Astrocyte (in vitro differentiated cells and primary cell): ENCODE measurements at regions not wholly inside any gene's neighbourhood (a gene's known extent, or its start where the extent isn't known, plus 50 kb on each side); places are given as distances from the start of the nearest gene placed in this dataset.

Source experiments
- DNase-seq: peaks from one replicate; pipeline ENCODE4 v3.0.0-alpha.2; 2010; ENCODE audit warnings: low read depth
- FAIRE-seq: peaks from 2 replicates; lab custom pipeline; 2011; peaks lifted over from hg19 to GRCh38; lab: Jason Lieb, UNC
- H2AFZ ChIP-seq: 2 replicates; pipeline ENCODE4 v1.6.0; 2012; ENCODE audit warnings: low read depth, low read length, inconsistent platforms
- H3K27ac ChIP-seq: 2 replicates; pipeline ENCODE4 v1.5.1; 2011; ENCODE audit warnings: low read depth, low read length, inconsistent platforms
- H3K27me3 ChIP-seq: 2 replicates; pipeline ENCODE4 v1.6.0; 2011; ENCODE audit warnings: low read length, inconsistent platforms; ENCODE audit not compliant: insufficient read depth
- H3K36me3 ChIP-seq: 2 replicates; pipeline ENCODE4 v1.5.1; 2011; ENCODE audit warnings: low read length, inconsistent platforms; ENCODE audit not compliant: insufficient read depth
- H3K4me1 ChIP-seq: 2 replicates; pipeline ENCODE4 v1.5.1; 2011; ENCODE audit warnings: low read length, inconsistent platforms; ENCODE audit not compliant: insufficient read depth
- H3K4me2 ChIP-seq: 2 replicates; pipeline ENCODE4 v1.6.0; 2012; ENCODE audit warnings: low read length, inconsistent platforms
- H3K4me3 ChIP-seq: 2 replicates; pipeline ENCODE4 v1.5.1; 2011; ENCODE audit warnings: low read depth, mild to moderate bottlenecking, low read length, inconsistent platforms; ENCODE audit not compliant: insufficient read depth
- H3K79me2 ChIP-seq: 2 replicates; pipeline ENCODE4 v1.6.0; 2012; ENCODE audit warnings: mild to moderate bottlenecking, low read length, inconsistent platforms; ENCODE audit not compliant: insufficient read depth
- H3K9ac ChIP-seq: 2 replicates; pipeline ENCODE4 v1.6.0; 2012; ENCODE audit warnings: mild to moderate bottlenecking, low read length, inconsistent platforms
- H3K9me3 ChIP-seq: 2 replicates; pipeline ENCODE4 v1.5.1; 2012; ENCODE audit warnings: low read depth, mild to moderate bottlenecking, low read length, inconsistent platforms; ENCODE audit not compliant: insufficient read depth
- H4K20me1 ChIP-seq: 2 replicates; pipeline ENCODE4 v1.6.0; 2012; ENCODE audit warnings: low read length, inconsistent platforms; ENCODE audit not compliant: insufficient read depth
- H3K27ac Mint-ChIP-seq: one replicate; pipeline ENCODE4 v1.8.0; 2021; ENCODE audit warnings: mild to moderate bottlenecking, mixed read lengths; ENCODE audit not compliant: unreplicated experiment
- H3K27me3 Mint-ChIP-seq: one replicate; pipeline ENCODE4 v1.8.0; 2021; ENCODE audit warnings: low read depth, mixed read lengths; ENCODE audit not compliant: unreplicated experiment
- H3K36me3 Mint-ChIP-seq: one replicate; pipeline ENCODE4 v1.8.0; 2021; ENCODE audit warnings: low read depth, mixed read lengths; ENCODE audit not compliant: unreplicated experiment
- H3K4me1 Mint-ChIP-seq: one replicate; pipeline ENCODE4 v1.8.0; 2021; ENCODE audit warnings: low read depth, mixed read lengths; ENCODE audit not compliant: unreplicated experiment
- H3K4me3 Mint-ChIP-seq: one replicate; pipeline ENCODE4 v1.8.0; 2021; ENCODE audit warnings: mild to moderate bottlenecking, moderate library complexity, mixed read lengths; ENCODE audit not compliant: unreplicated experiment
- H3K9me3 Mint-ChIP-seq: one replicate; pipeline ENCODE4 v1.8.0; 2021; ENCODE audit warnings: mild to moderate bottlenecking, mixed read lengths; ENCODE audit not compliant: unreplicated experiment
- CTCF ChIP-seq: IDR thresholded peaks from 2 replicates; pipeline ENCODE4 v1.5.1; 2011; ENCODE audit warnings: low read depth, mild to moderate bottlenecking, inconsistent platforms, low read length, moderate library complexity; ENCODE audit not compliant: insufficient read depth
- EZH2 ChIP-seq: IDR thresholded peaks from 2 replicates; pipeline ENCODE4 v1.6.1; 2012; ENCODE audit warnings: mild to moderate bottlenecking, low read length, inconsistent platforms; ENCODE audit not compliant: insufficient read depth

DNA sequence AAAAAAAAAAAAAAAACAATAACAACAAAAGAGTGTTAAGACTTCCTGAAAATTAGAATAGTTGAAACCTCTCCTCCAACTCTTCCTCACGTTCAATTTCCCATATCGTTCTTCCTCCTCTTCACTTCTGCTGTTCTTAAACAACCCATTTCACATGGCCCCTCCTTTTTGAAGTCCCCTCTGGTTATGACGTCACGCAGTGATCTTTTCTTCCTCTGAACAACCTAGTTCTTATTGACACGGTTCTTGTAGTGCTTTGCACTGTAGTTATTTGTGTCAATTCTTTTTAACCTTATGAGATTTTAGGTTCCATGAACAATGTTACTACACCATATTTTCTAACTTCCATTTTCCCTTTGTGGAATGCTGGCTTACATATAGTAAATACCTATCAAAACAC is 69.5 kb upstream of the RGPD4 start:
- Histone ChIP-seq H3K9ac (no peak overlapping the region), H3K4me1 (no peaks in the 10 kb centered on the region), H3K4me3 (no peak overlapping the region), H3K36me3 (no peaks in the 10 kb centered on the region), H3K9me3 (no peaks in the 10 kb centered on the region), H3K27me3 (no peaks in the 10 kb centered on the region), H3K4me2 (no peak overlapping the region), H3K79me2 (no peaks in the 10 kb centered on the region), H4K20me1 (no peaks in the 10 kb centered on the region), H3K27ac (no peak overlapping the region), H2AFZ (no peak overlapping the region)
- FAIRE-seq = no peak
- no peaks in the 10 kb centered on the region for H3K36me3 Mint-ChIP-seq
- H3K27ac Mint-ChIP-seq = no peak overlapping the region
- H3K27me3 Mint-ChIP-seq = peaks cover 2% of the 10 kb centered on the region
- no peak overlapping the region for H3K4me3 Mint-ChIP-seq
- no peak for TF ChIP-seq CTCF
- TF ChIP-seq EZH2 = no peak
- DNase-seq = no peak
- no peaks in the 10 kb centered on the region for H3K9me3 Mint-ChIP-seq
- no peaks in the 10 kb centered on the region for H3K4me1 Mint-ChIP-seq

DNA sequence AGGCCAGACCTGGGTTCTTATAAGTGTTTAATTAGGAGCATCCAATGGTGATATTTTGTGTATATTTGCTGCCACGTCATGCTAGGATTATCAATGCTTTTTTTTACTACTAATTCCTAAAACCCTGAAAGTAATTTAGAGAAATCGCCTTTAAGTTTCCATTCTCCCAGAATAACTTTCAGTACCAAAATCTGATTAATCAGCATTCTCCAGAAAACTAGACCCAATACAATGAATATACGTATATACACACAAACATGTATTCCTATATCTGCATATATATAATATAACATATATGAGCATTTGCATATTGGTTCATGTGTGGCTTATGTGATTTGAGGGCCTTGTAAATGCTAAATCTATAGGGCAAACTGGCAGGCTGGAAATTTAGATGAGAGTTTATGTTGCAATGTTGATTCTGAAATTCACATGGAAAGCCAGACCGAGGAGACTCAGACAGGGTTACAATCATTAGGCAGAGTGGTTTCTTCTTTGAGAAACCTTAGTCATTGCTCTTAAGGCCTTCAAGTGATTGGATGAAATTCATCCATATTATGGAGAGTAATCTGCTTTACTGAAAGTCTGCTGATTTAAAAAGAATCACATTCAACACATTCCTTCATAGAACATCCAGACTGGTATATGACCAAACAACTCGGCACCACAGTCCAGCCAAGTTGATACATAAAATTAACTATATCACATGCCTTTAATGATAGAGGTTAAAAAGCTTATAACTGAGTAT is 65.9 kb upstream of the RGPD4 start:
- H3K36me3 ChIP-seq = no peaks in the 10 kb centered on the region
- Mint-ChIP-seq H3K9me3 (peaks cover 3% of the 10 kb centered on the region), H3K4me1 (no peaks in the 10 kb centered on the region), H3K27me3 (peaks cover 2% of the 10 kb centered on the region), H3K27ac (no peak overlapping the region), H3K4me3 (no peak overlapping the region), H3K36me3 (no peaks in the 10 kb centered on the region)
- H2AFZ ChIP-seq = no peak overlapping the region
- no peaks in the 10 kb centered on the region for H3K27me3 ChIP-seq
- H3K4me2 ChIP-seq = no peak overlapping the region
- no peak overlapping the region for H3K9ac ChIP-seq
- DNase-seq (no peak), FAIRE-seq (no peak)
- no peaks in the 10 kb centered on the region for H3K4me1 ChIP-seq
- no peaks in the 10 kb centered on the region for H4K20me1 ChIP-seq
- no peak overlapping the region for H3K27ac ChIP-seq
- no peak overlapping the region for H3K4me3 ChIP-seq
- TF ChIP-seq CTCF = no peak
- TF ChIP-seq EZH2 = no peak
- no peaks in the 10 kb centered on the region for H3K79me2 ChIP-seq
- no peaks in the 10 kb centered on the region for H3K9me3 ChIP-seq

- Mint-ChIP-seq H3K27ac (no peak overlapping the region), H3K36me3 (no peaks in the 10 kb centered on the region), H3K4me3 (no peak overlapping the region), H3K9me3 (no peaks in the 10 kb centered on the region), H3K27me3 (peaks cover 4% of the 10 kb centered on the region), H3K4me1 (no peaks in the 10 kb centered on the region)
- no peak for FAIRE-seq
- Histone ChIP-seq H3K27ac (no peak overlapping the region), H3K27me3 (no peaks in the 10 kb centered on the region), H3K79me2 (no peaks in the 10 kb centered on the region), H3K9ac (no peak overlapping the region), H3K4me2 (no peak overlapping the region), H3K36me3 (no peaks in the 10 kb centered on the region), H2AFZ (no peak overlapping the region), H3K9me3 (no peaks in the 10 kb centered on the region), H3K4me3 (no peak overlapping the region), H3K4me1 (no peaks in the 10 kb centered on the region), H4K20me1 (no peaks in the 10 kb centered on the region)
- TF ChIP-seq EZH2 = no peak
- TF ChIP-seq CTCF = no peak
- DNase-seq = no peak
Observed at GRCh38 chr2:107772353-107772752, 54.3 kb upstream of the RGPD4 start.
